LNCAP (cell line): ENCODE measurements at regions not wholly inside any gene's neighbourhood (a gene's known extent, or its start where the extent isn't known, plus 50 kb on each side); places are given as distances from the start of the nearest gene placed in this dataset.

Experiments used
- CTCF ChIP-seq: fragments of 450-650 bp; IDR thresholded peaks from 2 replicates; pipeline ENCODE4 v1.5.1; 2017; ENCODE audit warnings: mild to moderate bottlenecking

DNA sequence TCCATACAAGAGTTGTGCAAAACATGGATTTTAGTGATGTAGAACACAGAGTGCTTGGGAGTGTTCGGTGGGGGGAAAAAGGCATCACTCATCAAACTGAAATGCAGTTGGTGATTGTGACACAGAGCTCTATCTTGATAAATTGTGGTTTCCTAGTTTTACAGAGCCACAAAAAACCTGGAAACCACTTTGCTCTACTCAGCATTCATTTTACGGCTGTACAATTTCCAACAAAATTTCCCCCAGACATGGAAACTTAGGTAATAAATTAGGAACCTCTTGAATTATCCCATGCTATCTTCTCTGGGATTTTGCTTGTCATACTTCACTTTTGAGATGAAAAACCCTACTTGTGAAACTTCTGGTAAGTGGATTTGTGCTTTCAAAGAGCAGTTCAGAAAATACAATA is 614.9 kb upstream of the FZD8 start:
- TF ChIP-seq CTCF: no peak

DNA sequence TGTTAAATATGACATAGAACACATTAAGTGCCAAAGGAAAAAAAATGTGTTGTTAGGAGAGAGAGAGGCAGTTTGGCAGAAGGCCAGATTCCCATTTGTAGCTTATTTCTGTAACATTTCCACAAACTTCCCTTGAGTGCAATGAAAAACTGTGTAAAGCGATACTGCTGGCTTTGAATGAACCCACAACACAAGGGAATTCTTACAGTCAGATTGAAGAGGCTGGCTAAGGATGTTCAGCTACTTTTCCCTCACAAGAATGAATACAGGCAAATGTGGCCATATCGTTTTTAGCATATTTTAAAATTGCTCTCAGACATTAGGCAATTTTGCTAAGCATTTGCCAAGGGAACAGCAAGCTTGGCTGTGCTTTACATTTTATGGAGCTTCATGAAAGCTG is 614.1 kb upstream of the FZD8 start:
- no peak for TF ChIP-seq CTCF

- TF ChIP-seq CTCF: no peak
These were observed 612.1 kb upstream of the FZD8 start for GRCh38 chr10:36254199-36254598.

DNA sequence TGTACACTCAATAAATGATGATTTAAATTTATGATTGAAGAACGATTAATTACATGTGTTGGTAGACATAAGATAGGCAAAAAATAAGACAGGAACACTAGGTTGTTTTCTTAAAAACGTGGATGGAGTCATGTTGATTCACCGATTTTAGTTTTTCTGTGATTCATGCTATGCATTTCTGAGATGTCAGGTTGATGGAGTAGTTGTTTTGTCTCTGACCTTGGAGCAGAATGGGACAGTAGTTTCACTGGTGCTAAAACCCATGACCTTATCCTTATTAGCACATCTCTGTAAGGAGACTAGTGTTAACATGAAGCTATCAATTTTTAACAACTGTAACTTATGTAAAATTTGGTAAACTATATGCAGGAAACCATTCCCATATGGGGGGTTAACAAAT is 611.6 kb upstream of the FZD8 start:
- no peak for TF ChIP-seq CTCF

- no peak for TF ChIP-seq CTCF
These were observed 609.0 kb upstream of the FZD8 start for GRCh38 chr10:36251068-36251467.

DNA sequence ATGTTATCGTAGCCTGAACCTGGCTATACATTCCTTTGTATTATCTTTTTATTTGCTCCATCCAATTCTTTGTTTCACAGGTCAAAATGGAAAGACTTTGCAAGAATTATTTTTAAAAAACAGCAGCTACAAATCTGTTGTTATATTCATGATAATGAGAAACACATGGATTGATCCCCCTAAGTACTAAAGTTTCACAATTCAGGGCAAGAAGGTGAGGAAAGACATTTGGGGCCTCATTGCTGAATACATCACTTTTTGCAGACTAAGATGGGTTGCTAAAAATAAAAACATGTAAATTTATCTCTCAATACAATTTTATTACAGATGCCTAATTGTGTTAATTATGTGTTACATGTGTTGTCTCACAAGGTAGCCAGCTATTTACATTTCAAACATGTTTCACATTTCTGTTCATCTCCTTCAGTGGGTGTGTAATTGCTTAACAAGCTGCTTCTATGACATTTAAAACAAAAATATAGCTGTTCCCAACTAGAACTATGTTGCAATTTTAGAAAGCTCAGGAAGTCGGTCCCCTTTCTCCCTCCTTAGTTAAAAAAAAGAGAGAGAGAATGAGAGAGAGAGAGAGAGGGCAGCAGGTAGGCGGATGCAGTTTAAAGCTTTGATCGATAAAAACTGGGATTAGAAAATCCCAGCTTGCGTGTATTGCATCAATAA is 606.3 kb upstream of the FZD8 start:
- no peak for TF ChIP-seq CTCF

GRCh38 chr10:36247478-36247877 is 605.4 kb upstream of the FZD8 start:
- no peak for TF ChIP-seq CTCF

DNA sequence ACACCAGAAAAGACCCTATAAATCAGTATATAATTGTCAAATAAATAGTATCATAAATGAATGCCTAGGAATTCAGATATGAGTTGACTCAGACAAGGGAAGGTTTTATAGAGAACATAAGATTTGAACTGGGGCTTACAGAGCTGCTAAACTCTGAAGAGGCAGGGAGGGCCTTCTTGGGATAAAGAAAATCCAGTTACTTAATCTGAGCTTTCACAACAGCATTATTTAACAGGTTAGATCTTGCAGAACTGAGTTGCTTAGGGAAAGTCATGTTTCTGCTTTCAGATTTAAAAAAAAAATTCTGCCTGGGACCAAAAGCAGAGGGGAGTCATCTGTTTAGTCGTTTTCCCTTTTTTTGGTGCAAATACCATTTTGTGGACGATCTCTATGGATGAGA is 594.8 kb upstream of the FZD8 start:
- TF ChIP-seq CTCF: no peak
